GM23338 (cell line): ENCODE measurements at regions not wholly inside any gene's neighbourhood (a gene's known extent, or its start where the extent isn't known, plus 50 kb on each side); places are given as distances from the start of the nearest gene placed in this dataset.

Source experiments
- ATAC-seq: fragments of 200-7000 bp; cut with Tn5 transposase; 3 replicates; pipeline ENCODE4 v1.9.1; 2020
- DNase-seq: peaks from one replicate; pipeline ENCODE4 v3.0.0-alpha.2; 2015; ENCODE audit warnings: low spot score
- H2AFZ ChIP-seq: fragments of 200-600 bp; sonication (generic); 2 replicates; pipeline ENCODE4 v1.8.0; 2016; ENCODE audit warnings: antibody characterized with exemption, mild to moderate bottlenecking, moderate library complexity
- H3F3A ChIP-seq: fragments of 200-600 bp; sonication (generic); replicated peaks from 2 replicates; pipeline ENCODE4 v1.8.0; 2017; ENCODE audit warnings: antibody characterized with exemption, mixed run types, low read depth
- H3K27ac ChIP-seq: fragments of 200-600 bp; sonication (generic); 2 replicates; pipeline ENCODE4 v1.6.1; 2016; ENCODE audit warnings: low read depth
- H3K27me3 ChIP-seq: fragments of 200-600 bp; sonication (generic); 2 replicates; pipeline ENCODE4 v1.8.0; 2016; ENCODE audit warnings: mild to moderate bottlenecking, mixed run types, moderate library complexity; ENCODE audit not compliant: insufficient read depth
- H3K36me3 ChIP-seq: fragments of 200-600 bp; sonication (generic); 2 replicates; pipeline ENCODE4 v1.8.0; 2016; ENCODE audit warnings: mild to moderate bottlenecking; ENCODE audit not compliant: insufficient read depth
- H3K4me1 ChIP-seq: fragments of 200-600 bp; sonication (generic); 2 replicates; pipeline ENCODE4 v1.8.0; 2016; ENCODE audit warnings: mild to moderate bottlenecking, moderate library complexity; ENCODE audit not compliant: insufficient read depth
- H3K4me2 ChIP-seq: fragments of 200-600 bp; sonication (generic); 2 replicates; pipeline ENCODE4 v1.7.1; 2017; ENCODE audit warnings: mixed run types
- H3K4me3 ChIP-seq: fragments of 200-600 bp; sonication (generic); 2 replicates; pipeline ENCODE4 v1.6.1; 2016; ENCODE audit warnings: mixed run types
- H3K79me2 ChIP-seq: fragments of 200-600 bp; sonication (generic); replicated peaks from 2 replicates; pipeline ENCODE4 v1.8.0; 2017; ENCODE audit warnings: mild to moderate bottlenecking; ENCODE audit not compliant: insufficient read depth
- H3K9me2 ChIP-seq: fragments of 200-600 bp; sonication (generic); 2 replicates; pipeline ENCODE4 v1.8.0; 2017; ENCODE audit not compliant: insufficient read depth
- H4K20me1 ChIP-seq: fragments of 200-600 bp; sonication (generic); replicated peaks from 2 replicates; pipeline ENCODE4 v1.8.0; 2017; ENCODE audit warnings: mild to moderate bottlenecking; ENCODE audit not compliant: insufficient read depth
- H3K27ac Mint-ChIP-seq: 2 replicates; pipeline ENCODE4 v1.8.0; 2020; ENCODE audit warnings: inconsistent platforms, mild to moderate bottlenecking, moderate library complexity, mixed read lengths
- H3K27me3 Mint-ChIP-seq: 3 replicates; pipeline ENCODE4 v1.8.0; 2022; ENCODE audit warnings: low read depth, mild to moderate bottlenecking, moderate library complexity, mixed read lengths, inconsistent platforms; ENCODE audit not compliant: insufficient read depth, poor library complexity
- H3K36me3 Mint-ChIP-seq: 3 replicates; pipeline ENCODE4 v1.8.0; 2021; ENCODE audit warnings: low read depth, mild to moderate bottlenecking, inconsistent platforms, moderate library complexity, mixed read lengths
- H3K4me1 Mint-ChIP-seq: 3 replicates; pipeline ENCODE4 v1.8.0; 2020; ENCODE audit warnings: mild to moderate bottlenecking, inconsistent platforms, mixed read lengths
- H3K4me3 Mint-ChIP-seq: 3 replicates; pipeline ENCODE4 v1.8.0; 2021; ENCODE audit warnings: moderate library complexity, mild to moderate bottlenecking, inconsistent platforms, mixed read lengths
- H3K9me3 Mint-ChIP-seq: 3 replicates; pipeline ENCODE4 v1.8.0; 2020; ENCODE audit warnings: moderate library complexity, mild to moderate bottlenecking, inconsistent platforms, mixed read lengths
- CREB1 ChIP-seq: fragments of 250-450 bp; sonication (Bioruptor Pico); IDR thresholded peaks from 2 replicates; pipeline ENCODE4 v1.5.0; 2020; ENCODE audit warnings: low read depth, mild to moderate bottlenecking, moderate library complexity
- EZH2 ChIP-seq: fragments of 200-600 bp; sonication (generic); IDR thresholded peaks from one replicate; pipeline ENCODE4 v1.8.0; 2017; ENCODE audit warnings: antibody characterized with exemption, mild to moderate bottlenecking, low read depth; ENCODE audit not compliant: unreplicated experiment
- EZH2phosphoT487 ChIP-seq: fragments of 200-600 bp; sonication (generic); IDR thresholded peaks from one replicate; pipeline ENCODE4 v1.8.1; 2018; ENCODE audit warnings: antibody characterized with exemption; ENCODE audit not compliant: unreplicated experiment
- JUNB ChIP-seq: IDR thresholded peaks from one replicate; pipeline ENCODE4 v1.6.1; 2016; ENCODE audit warnings: antibody characterized with exemption; ENCODE audit not compliant: unreplicated experiment
- NANOG ChIP-seq: IDR thresholded peaks from 2 replicates; pipeline ENCODE4 v1.6.1; 2016; ENCODE audit warnings: antibody characterized with exemption, borderline replicate concordance
- POLR2AphosphoS5 ChIP-seq: IDR thresholded peaks from 2 replicates; pipeline ENCODE4 v1.6.1; 2016; ENCODE audit warnings: antibody characterized with exemption, low read depth
- STAT1 ChIP-seq: IDR thresholded peaks from one replicate; pipeline ENCODE4 v1.6.1; 2016; ENCODE audit warnings: antibody characterized with exemption; ENCODE audit not compliant: unreplicated experiment
- ZNF114 ChIP-seq: fragments of 250-450 bp; sonication (Bioruptor Pico); IDR thresholded peaks from 2 replicates; pipeline ENCODE4 v1.5.0; 2020; ENCODE audit warnings: mild to moderate bottlenecking, moderate library complexity
- ZNF331 ChIP-seq: fragments of 250-450 bp; sonication (Bioruptor Pico); IDR thresholded peaks from 2 replicates; pipeline ENCODE4 v1.5.0; 2020; ENCODE audit warnings: low read depth, mild to moderate bottlenecking, moderate library complexity
- TF ChIP-seq, protein P1 (sequence below): fragments of 250-450 bp; sonication (Bioruptor Pico); IDR thresholded peaks from 2 replicates; pipeline ENCODE4 v1.5.0; 2020; ENCODE audit warnings: mild to moderate bottlenecking, moderate library complexity
- TF ChIP-seq, protein P2 (sequence below): IDR thresholded peaks from one replicate; pipeline ENCODE4 v1.6.1; 2018; ENCODE audit warnings: antibody characterized with exemption; ENCODE audit not compliant: unreplicated experiment
- TF ChIP-seq, protein P3 (sequence below): IDR thresholded peaks from 2 replicates; pipeline ENCODE4 v1.6.1; 2016; ENCODE audit warnings: antibody characterized with exemption
- TF ChIP-seq, protein P4 (sequence below), 2 experiments: fragments of 200-600 bp in 1 of 2; sonication (generic) in 1 of 2; conservative IDR thresholded peaks; 2 replicates each; pipeline versions ENCODE4 v1.5.1 to v1.6.1; 2016 to 2017; ENCODE audit warnings: antibody characterized with exemption in 2 of 2, low read depth in 2 of 2, mild to moderate bottlenecking in 2 of 2, moderate library complexity in 1 of 2

DNA sequence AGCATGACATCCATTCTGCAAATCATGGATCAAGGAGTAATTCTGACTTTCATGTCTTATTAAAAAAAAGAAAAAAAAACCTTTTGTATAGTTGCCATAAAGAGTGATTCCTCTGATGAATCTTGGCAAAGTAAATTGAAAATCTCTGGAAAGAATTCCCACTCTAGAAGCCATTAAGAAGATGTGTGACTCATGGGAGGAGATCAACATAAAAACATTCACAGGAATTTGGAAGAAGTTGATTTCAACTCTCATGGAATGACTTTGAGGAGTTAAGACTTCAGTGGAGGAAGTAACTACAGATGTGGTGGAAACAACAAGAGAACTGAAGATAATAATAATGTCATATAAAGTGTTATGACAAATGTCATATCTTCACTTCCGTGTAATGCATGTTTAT, 204.2 kb downstream of the PABPC4L start:
- Histone ChIP-seq H3K79me2 (no peaks in the 10 kb centered on the region), H3K9me2 (peaks cover 12% of the 10 kb centered on the region), H3K27ac (no peak overlapping the region), H3K4me1 (no peaks in the 10 kb centered on the region), H3K27me3 (no peaks in the 10 kb centered on the region), H4K20me1 (no peaks in the 10 kb centered on the region), H3F3A (no peaks in the 10 kb centered on the region), H3K36me3 (no peaks in the 10 kb centered on the region; the same call in 1 of the 2 replicates), H3K4me2 (no peak overlapping the region), H3K4me3 (no peak overlapping the region), H2AFZ (no peak overlapping the region)
- TF ChIP-seq, protein P1, sequence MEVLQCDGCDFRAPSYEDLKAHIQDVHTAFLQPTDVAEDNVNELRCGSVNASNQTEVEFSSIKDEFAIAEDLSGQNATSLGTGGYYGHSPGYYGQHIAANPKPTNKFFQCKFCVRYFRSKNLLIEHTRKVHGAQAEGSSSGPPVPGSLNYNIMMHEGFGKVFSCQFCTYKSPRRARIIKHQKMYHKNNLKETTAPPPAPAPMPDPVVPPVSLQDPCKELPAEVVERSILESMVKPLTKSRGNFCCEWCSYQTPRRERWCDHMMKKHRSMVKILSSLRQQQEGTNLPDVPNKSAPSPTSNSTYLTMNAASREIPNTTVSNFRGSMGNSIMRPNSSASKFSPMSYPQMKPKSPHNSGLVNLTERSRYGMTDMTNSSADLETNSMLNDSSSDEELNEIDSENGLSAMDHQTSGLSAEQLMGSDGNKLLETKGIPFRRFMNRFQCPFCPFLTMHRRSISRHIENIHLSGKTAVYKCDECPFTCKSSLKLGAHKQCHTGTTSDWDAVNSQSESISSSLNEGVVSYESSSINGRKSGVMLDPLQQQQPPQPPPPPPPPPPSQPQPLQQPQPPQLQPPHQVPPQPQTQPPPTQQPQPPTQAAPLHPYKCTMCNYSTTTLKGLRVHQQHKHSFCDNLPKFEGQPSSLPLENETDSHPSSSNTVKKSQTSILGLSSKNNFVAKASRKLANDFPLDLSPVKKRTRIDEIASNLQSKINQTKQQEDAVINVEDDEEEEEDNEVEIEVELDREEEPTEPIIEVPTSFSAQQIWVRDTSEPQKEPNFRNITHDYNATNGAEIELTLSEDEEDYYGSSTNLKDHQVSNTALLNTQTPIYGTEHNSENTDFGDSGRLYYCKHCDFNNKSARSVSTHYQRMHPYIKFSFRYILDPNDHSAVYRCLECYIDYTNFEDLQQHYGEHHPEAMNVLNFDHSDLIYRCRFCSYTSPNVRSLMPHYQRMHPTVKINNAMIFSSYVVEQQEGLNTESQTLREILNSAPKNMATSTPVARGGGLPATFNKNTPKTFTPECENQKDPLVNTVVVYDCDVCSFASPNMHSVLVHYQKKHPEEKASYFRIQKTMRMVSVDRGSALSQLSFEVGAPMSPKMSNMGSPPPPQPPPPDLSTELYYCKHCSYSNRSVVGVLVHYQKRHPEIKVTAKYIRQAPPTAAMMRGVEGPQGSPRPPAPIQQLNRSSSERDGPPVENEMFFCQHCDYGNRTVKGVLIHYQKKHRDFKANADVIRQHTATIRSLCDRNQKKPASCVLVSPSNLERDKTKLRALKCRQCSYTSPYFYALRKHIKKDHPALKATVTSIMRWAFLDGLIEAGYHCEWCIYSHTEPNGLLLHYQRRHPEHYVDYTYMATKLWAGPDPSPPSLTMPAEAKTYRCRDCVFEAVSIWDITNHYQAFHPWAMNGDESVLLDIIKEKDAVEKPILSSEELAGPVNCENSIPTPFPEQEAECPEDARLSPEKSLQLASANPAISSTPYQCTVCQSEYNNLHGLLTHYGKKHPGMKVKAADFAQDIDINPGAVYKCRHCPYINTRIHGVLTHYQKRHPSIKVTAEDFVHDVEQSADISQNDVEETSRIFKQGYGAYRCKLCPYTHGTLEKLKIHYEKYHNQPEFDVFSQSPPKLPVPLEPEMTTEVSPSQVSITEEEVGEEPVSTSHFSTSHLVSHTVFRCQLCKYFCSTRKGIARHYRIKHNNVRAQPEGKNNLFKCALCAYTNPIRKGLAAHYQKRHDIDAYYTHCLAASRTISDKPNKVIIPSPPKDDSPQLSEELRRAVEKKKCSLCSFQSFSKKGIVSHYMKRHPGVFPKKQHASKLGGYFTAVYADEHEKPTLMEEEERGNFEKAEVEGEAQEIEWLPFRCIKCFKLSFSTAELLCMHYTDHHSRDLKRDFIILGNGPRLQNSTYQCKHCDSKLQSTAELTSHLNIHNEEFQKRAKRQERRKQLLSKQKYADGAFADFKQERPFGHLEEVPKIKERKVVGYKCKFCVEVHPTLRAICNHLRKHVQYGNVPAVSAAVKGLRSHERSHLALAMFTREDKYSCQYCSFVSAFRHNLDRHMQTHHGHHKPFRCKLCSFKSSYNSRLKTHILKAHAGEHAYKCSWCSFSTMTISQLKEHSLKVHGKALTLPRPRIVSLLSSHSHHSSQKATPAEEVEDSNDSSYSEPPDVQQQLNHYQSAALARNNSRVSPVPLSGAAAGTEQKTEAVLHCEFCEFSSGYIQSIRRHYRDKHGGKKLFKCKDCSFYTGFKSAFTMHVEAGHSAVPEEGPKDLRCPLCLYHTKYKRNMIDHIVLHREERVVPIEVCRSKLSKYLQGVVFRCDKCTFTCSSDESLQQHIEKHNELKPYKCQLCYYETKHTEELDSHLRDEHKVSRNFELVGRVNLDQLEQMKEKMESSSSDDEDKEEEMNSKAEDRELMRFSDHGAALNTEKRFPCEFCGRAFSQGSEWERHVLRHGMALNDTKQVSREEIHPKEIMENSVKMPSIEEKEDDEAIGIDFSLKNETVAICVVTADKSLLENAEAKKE (CRISPR knock-in tag): no peak
- TF ChIP-seq NANOG: no peak
- no peak for TF ChIP-seq ZNF331 (CRISPR knock-in tag)
- no peak for TF ChIP-seq JUNB
- no peak for TF ChIP-seq ZNF114 (CRISPR knock-in tag)
- TF ChIP-seq CREB1 (CRISPR knock-in tag): no peak
- TF ChIP-seq EZH2phosphoT487: no peak
- no peak for TF ChIP-seq STAT1
- TF ChIP-seq, protein P2, sequence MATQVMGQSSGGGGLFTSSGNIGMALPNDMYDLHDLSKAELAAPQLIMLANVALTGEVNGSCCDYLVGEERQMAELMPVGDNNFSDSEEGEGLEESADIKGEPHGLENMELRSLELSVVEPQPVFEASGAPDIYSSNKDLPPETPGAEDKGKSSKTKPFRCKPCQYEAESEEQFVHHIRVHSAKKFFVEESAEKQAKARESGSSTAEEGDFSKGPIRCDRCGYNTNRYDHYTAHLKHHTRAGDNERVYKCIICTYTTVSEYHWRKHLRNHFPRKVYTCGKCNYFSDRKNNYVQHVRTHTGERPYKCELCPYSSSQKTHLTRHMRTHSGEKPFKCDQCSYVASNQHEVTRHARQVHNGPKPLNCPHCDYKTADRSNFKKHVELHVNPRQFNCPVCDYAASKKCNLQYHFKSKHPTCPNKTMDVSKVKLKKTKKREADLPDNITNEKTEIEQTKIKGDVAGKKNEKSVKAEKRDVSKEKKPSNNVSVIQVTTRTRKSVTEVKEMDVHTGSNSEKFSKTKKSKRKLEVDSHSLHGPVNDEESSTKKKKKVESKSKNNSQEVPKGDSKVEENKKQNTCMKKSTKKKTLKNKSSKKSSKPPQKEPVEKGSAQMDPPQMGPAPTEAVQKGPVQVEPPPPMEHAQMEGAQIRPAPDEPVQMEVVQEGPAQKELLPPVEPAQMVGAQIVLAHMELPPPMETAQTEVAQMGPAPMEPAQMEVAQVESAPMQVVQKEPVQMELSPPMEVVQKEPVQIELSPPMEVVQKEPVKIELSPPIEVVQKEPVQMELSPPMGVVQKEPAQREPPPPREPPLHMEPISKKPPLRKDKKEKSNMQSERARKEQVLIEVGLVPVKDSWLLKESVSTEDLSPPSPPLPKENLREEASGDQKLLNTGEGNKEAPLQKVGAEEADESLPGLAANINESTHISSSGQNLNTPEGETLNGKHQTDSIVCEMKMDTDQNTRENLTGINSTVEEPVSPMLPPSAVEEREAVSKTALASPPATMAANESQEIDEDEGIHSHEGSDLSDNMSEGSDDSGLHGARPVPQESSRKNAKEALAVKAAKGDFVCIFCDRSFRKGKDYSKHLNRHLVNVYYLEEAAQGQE: no peak
- no peak for TF ChIP-seq EZH2
- no peak for TF ChIP-seq POLR2AphosphoS5
- TF ChIP-seq, protein P3, sequence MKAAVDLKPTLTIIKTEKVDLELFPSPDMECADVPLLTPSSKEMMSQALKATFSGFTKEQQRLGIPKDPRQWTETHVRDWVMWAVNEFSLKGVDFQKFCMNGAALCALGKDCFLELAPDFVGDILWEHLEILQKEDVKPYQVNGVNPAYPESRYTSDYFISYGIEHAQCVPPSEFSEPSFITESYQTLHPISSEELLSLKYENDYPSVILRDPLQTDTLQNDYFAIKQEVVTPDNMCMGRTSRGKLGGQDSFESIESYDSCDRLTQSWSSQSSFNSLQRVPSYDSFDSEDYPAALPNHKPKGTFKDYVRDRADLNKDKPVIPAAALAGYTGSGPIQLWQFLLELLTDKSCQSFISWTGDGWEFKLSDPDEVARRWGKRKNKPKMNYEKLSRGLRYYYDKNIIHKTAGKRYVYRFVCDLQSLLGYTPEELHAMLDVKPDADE: no peak
- TF ChIP-seq, protein P4, sequence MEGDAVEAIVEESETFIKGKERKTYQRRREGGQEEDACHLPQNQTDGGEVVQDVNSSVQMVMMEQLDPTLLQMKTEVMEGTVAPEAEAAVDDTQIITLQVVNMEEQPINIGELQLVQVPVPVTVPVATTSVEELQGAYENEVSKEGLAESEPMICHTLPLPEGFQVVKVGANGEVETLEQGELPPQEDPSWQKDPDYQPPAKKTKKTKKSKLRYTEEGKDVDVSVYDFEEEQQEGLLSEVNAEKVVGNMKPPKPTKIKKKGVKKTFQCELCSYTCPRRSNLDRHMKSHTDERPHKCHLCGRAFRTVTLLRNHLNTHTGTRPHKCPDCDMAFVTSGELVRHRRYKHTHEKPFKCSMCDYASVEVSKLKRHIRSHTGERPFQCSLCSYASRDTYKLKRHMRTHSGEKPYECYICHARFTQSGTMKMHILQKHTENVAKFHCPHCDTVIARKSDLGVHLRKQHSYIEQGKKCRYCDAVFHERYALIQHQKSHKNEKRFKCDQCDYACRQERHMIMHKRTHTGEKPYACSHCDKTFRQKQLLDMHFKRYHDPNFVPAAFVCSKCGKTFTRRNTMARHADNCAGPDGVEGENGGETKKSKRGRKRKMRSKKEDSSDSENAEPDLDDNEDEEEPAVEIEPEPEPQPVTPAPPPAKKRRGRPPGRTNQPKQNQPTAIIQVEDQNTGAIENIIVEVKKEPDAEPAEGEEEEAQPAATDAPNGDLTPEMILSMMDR (conservative IDR thresholded peaks at IDR 0.05; ENCODE audit: low read depth in 2 of 2): no peak
- H3K27me3 Mint-ChIP-seq: no peaks in the 10 kb centered on the region
- peaks cover 8% of the 10 kb centered on the region; the same call in 2 of the 3 replicates for H3K36me3 Mint-ChIP-seq
- no peak overlapping the region for H3K4me3 Mint-ChIP-seq
- H3K9me3 Mint-ChIP-seq: peaks cover 15% of the 10 kb centered on the region
- H3K4me1 Mint-ChIP-seq: no peaks in the 10 kb centered on the region
- DNase-seq (no peak), ATAC-seq (no peak)
- H3K27ac Mint-ChIP-seq: no peak overlapping the region
